Stimulated activated memory B cell treated with anti-CD40 and anti-IgM and Interleukin-4, amounts not matched to agents 10 μg/mL and 1 μg/mL and 100 μg/mL, for 72 hours (primary cell): ENCODE measurements at regions not wholly inside any gene's neighbourhood (a gene's known extent, or its start where the extent isn't known, plus 50 kb on each side); places are given as distances from the start of the nearest gene placed in this dataset.
A peak's percentile ranks its signal among the peaks of the same experiment; 100 is the strongest.

ENCODE experiments used
- ATAC-seq: fragments of 150-1000 bp; cut with Tn5 transposase; 2 replicates; pipeline ENCODE4 v1.10.0; 2021
- H3K27ac Mint-ChIP-seq: one replicate; pipeline ENCODE4 v1.8.0; 2022; ENCODE audit warnings: mild to moderate bottlenecking, mixed read lengths
- H3K27me3 Mint-ChIP-seq: one replicate; pipeline ENCODE4 v1.8.0; 2022; ENCODE audit warnings: mixed read lengths
- H3K36me3 Mint-ChIP-seq: one replicate; pipeline ENCODE4 v1.8.0; 2022; ENCODE audit warnings: mixed read lengths
- H3K4me1 Mint-ChIP-seq: one replicate; pipeline ENCODE4 v1.8.0; 2022; ENCODE audit warnings: mixed read lengths
- H3K4me3 Mint-ChIP-seq: one replicate; pipeline ENCODE4 v1.8.0; 2022; ENCODE audit warnings: mild to moderate bottlenecking, moderate library complexity, mixed read lengths
- H3K9me3 Mint-ChIP-seq: one replicate; pipeline ENCODE4 v1.8.0; 2022; ENCODE audit warnings: mixed read lengths

DNA sequence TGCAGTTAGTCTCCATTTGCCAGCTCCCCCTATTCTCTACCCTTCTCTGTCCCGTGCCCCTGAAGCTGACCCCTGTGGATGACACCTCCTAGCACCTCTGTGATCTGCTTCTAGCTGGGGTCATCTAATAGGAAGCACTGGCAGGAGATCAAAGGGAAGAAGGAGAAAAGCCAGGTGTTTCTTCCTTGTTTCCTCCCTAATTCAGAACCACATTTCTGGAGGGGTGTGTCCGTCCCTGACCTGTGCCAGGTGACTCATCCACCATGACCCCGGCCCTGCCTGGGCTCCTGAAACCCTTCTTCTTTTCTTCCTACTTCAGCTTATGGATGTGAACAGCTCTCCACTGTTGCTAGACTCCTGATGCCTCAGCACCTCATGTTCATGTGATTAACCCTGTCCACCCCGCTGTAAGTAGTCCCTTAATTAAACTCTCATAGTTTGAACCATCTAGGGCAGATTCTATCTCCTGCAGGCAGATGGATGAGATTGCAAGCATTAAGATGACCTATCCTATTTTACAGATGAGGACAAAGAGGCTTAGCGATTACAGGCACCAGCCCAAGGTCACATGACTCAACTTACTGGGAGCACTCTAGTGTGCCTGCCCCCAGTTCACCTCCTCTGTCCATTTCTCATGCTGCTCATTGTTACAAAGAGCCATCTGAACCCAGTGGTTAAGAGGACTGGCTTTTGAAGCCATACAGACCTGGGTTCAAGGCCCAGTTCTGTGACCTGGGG, 770.5 kb downstream of the MED13L start:
- no peaks in the 10 kb centered on the region for H3K36me3 Mint-ChIP-seq
- peaks cover 19% of the 10 kb centered on the region for H3K4me1 Mint-ChIP-seq
- no peak overlapping the region for H3K4me3 Mint-ChIP-seq
- no peak for ATAC-seq
- H3K27ac Mint-ChIP-seq = no peak overlapping the region
- no peaks in the 10 kb centered on the region for H3K27me3 Mint-ChIP-seq
- H3K9me3 Mint-ChIP-seq = peaks cover 9% of the 10 kb centered on the region

DNA sequence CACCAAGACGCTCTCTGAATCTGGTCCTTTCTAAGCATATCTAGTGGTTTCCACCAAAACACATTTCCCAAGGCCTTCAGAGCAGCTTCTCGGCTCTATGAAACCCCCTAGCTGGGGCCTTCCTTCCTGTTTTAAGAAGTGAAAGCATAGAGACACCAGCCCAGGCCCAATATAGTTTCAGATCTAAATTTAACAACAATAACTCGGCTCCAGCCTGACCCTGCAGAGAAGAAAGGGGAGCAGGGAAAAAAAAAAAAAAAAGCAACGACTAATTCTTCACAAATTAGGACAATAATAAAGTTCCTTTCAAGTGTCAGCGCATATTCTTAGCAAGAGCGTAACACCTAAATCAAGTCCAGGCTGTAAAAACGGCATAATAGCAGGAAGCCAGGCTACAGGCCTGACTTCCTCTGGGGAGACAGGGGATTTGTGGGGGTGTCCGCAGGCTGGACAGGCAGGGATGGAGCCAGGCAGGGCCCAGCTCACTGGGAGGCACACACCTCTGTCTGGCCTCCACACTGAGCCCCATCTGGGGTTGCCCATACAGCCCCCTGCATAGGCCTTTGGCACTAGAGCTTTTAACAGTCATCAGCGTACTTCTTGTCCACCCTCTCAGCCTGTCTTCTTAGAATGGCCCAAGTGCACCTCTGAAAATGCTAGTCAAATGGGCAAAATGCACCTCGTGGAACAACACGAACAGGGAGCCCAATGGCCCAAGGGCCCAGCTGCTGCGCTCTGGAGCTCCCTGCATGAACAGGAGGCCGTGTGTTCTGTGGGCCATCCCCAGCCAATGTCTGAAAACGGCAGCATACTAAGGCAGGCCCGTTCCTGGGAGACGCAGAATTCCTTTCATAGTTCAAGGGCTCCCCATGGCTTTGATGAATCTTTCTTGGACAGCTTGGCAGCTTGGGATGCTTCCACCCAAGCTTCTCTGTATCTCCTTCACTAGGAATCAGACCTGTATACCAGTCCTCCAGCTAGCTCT, 772.9 kb downstream of the MED13L start:
- Mint-ChIP-seq H3K36me3 (no peaks in the 10 kb centered on the region), H3K27me3 (no peaks in the 10 kb centered on the region), H3K27ac (peak overlapping the region; percentile 25), H3K4me3 (no peak overlapping the region), H3K9me3 (peaks cover 4% of the 10 kb centered on the region), H3K4me1 (peaks cover 19% of the 10 kb centered on the region)
- peak; percentile 66 for ATAC-seq

DNA sequence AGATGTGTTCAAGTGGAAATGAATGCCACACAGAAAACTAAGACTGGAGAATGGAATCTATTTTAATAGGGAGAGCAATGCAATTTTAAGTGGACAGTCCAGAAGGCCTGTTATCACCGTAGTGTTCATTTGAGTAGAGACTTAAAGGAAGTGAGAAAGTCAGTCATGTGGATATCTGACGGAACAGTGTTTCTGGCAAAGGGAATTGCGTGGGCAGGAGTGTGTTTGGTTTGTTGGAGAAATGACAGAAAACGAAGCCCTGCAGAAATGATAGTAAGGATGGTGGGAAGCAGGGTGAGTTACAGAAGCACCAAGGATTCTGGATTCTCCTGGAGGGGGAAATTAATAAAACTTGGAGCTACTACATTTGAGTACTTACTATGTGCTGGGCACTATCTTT, 776.6 kb downstream of the MED13L start:
- H3K27ac Mint-ChIP-seq = no peak overlapping the region
- H3K9me3 Mint-ChIP-seq = peaks cover 4% of the 10 kb centered on the region
- H3K4me3 Mint-ChIP-seq = no peak overlapping the region
- H3K36me3 Mint-ChIP-seq = no peaks in the 10 kb centered on the region
- peaks cover 19% of the 10 kb centered on the region for H3K4me1 Mint-ChIP-seq
- ATAC-seq = no peak
- H3K27me3 Mint-ChIP-seq = no peaks in the 10 kb centered on the region

GRCh38 chr12:115495300-115495699, 782.2 kb downstream of the MED13L start:
- Mint-ChIP-seq H3K9me3 (no peaks in the 10 kb centered on the region), H3K4me3 (no peak overlapping the region), H3K4me1 (no peaks in the 10 kb centered on the region), H3K27ac (no peak overlapping the region), H3K27me3 (no peaks in the 10 kb centered on the region), H3K36me3 (no peaks in the 10 kb centered on the region)
- ATAC-seq = no peak

DNA sequence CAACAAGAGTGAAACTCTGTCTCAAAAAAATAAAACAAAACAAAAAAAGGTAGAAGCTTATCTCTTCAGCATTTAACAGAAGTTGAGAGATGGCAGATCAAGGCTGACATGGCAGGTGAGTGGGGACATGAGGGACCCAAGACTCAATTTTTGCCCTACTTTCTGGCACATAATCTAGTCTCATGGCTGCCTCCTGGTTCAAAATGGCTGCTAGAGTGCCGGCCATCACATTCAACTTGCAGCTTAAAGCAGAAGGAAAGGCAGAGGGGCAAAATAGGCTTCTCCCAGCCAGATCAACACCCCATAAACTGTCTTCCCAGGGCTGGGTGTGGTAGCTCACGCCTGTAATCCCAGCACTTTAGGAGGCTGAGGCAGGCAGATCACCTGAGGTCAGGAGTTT, 784.9 kb downstream of the MED13L start:
- H3K9me3 Mint-ChIP-seq = peaks cover under 1% of the 10 kb centered on the region
- no peaks in the 10 kb centered on the region for H3K4me1 Mint-ChIP-seq
- H3K36me3 Mint-ChIP-seq = no peaks in the 10 kb centered on the region
- H3K27ac Mint-ChIP-seq = no peak overlapping the region
- no peaks in the 10 kb centered on the region for H3K27me3 Mint-ChIP-seq
- no peak for ATAC-seq
- H3K4me3 Mint-ChIP-seq = no peak overlapping the region

DNA sequence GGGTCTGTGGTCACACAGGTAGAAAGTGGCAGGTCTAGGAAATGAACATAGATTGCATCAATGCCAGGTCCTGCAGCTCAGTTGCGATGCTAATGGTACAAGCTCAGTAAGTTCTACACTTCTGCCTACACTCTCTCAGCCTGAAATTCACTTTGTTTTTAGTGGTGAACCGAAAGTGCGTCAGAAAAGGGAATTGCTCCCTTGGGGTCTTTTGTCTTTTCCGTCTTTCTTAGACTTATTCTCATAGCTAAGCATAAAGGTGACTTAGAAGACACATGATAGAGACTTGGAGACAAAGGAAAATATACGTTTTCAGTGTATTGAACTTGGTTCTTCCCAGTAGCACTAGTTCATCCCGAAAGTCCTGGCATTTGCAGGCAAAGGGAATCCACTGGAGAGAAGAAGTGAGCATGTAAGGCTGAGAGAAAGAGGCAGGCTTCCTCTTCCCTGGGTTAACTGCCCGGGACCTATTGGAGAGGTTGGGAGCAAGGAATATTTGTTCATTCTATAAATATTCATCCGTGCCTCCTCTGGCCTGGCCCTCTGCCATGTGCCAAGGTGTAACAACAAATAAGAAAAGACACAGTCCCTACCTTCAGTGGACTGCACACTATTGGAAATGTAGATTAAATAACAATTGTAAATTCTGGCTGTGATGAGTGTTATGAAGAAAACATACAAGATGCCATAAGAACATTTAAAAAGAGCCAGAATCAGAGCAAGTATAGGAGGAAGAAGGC, 785.8 kb downstream of the MED13L start:
- H3K27me3 Mint-ChIP-seq = no peaks in the 10 kb centered on the region
- no peak for ATAC-seq
- peaks cover 3% of the 10 kb centered on the region for H3K9me3 Mint-ChIP-seq
- no peak overlapping the region for H3K4me3 Mint-ChIP-seq
- no peaks in the 10 kb centered on the region for H3K36me3 Mint-ChIP-seq
- H3K4me1 Mint-ChIP-seq = no peaks in the 10 kb centered on the region
- no peak overlapping the region for H3K27ac Mint-ChIP-seq

DNA sequence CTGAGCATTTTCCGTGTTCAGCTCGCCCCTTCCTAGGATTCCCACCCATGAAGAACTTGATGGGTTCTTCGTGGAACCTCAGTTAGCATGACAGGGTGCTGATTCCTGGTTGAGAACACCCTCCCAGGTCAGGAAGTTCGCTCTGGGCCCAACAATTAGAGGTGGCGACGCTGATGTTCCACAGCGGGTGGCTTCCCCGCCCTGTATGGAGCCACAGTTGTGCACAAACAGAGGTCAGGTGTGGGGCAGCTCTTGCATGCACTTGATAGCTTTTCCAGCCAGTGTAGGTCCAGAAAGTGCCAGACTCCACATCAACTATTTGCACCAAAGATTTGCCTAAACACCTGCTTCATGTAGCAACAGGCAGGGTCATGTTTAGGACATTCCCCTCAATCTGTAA, 788.2 kb downstream of the MED13L start:
- no peak for ATAC-seq
- no peaks in the 10 kb centered on the region for H3K36me3 Mint-ChIP-seq
- H3K9me3 Mint-ChIP-seq = peaks cover 6% of the 10 kb centered on the region
- H3K27ac Mint-ChIP-seq = no peak overlapping the region
- H3K4me3 Mint-ChIP-seq = no peak overlapping the region
- no peaks in the 10 kb centered on the region for H3K4me1 Mint-ChIP-seq
- no peaks in the 10 kb centered on the region for H3K27me3 Mint-ChIP-seq

- ATAC-seq = no peak
- no peaks in the 10 kb centered on the region for H3K27me3 Mint-ChIP-seq
- H3K27ac Mint-ChIP-seq = no peak overlapping the region
- H3K9me3 Mint-ChIP-seq = peaks cover 9% of the 10 kb centered on the region
- H3K36me3 Mint-ChIP-seq = no peaks in the 10 kb centered on the region
- H3K4me3 Mint-ChIP-seq = no peak overlapping the region
- H3K4me1 Mint-ChIP-seq = no peaks in the 10 kb centered on the region
These were observed 791.5 kb downstream of the MED13L start for GRCh38 chr12:115485967-115486366.

DNA sequence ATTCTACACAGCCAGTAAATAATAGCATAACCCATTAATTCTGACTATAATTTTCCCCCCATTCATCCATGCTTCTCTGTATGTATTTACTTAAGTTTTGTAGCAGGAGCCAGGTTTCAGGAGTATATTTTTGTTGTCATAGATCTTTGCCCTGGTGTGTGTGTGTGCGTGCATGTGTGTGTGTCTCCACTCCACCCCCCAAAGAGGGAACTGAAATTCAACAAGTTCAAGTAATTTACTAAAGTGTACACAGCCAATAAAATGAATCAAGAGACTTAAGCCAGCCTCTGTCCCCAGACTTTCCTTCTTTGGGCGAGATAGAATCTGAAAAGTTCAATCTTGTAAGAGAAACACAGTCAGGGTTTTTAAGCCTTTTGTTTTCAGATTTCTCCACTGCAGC, 792.0 kb downstream of the MED13L start:
- H3K9me3 Mint-ChIP-seq = peaks cover 12% of the 10 kb centered on the region
- H3K27ac Mint-ChIP-seq = no peak overlapping the region
- no peaks in the 10 kb centered on the region for H3K27me3 Mint-ChIP-seq
- no peaks in the 10 kb centered on the region for H3K36me3 Mint-ChIP-seq
- no peak overlapping the region for H3K4me3 Mint-ChIP-seq
- ATAC-seq = no peak
- no peaks in the 10 kb centered on the region for H3K4me1 Mint-ChIP-seq

DNA sequence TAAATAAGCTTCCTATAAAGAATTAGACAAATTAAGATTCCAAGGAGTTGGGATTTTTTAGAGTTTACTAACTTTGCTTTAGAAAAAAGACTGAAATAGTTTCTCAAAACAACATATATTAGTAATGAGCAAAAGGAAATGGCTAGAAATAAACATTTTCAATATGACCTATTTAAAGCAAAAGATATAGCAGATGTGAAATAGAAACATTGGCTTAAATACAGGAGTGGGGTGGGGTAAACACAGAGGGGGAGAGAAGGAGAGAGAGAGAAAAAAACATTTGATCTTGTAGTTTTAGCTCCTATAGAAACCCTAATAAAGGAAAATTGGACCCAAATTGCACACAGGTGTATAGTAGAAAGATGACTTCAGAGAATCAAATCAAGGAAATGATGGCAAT, 794.5 kb downstream of the MED13L start:
- Mint-ChIP-seq H3K36me3 (no peaks in the 10 kb centered on the region), H3K9me3 (peaks cover 13% of the 10 kb centered on the region), H3K4me1 (no peaks in the 10 kb centered on the region), H3K27me3 (no peaks in the 10 kb centered on the region), H3K4me3 (no peak overlapping the region), H3K27ac (no peak overlapping the region)
- no peak for ATAC-seq

DNA sequence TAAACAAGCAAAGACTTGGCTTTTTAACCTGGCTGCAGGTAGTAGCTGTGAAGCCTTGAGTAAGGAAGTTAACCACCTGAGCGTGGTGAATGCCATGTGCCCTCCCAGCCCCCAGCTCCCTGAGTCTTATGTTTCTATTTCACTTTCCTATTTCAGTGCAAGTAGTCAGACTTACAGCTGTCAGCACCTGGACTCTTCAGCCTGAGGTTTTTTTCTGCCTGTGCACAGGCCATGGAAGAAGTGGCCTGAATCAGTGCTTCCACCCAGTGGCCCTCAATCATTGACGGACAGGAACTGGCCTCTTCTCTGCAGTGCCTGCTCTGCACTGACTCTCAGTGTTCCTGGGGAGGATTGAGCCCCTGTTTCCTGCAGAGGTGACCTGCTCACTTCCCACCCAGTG, 796.4 kb downstream of the MED13L start:
- no peak for ATAC-seq
- Mint-ChIP-seq H3K27ac (no peak overlapping the region), H3K4me3 (no peak overlapping the region), H3K4me1 (no peaks in the 10 kb centered on the region), H3K27me3 (no peaks in the 10 kb centered on the region), H3K36me3 (no peaks in the 10 kb centered on the region), H3K9me3 (peaks cover 10% of the 10 kb centered on the region)

- H3K27ac Mint-ChIP-seq = no peak overlapping the region
- ATAC-seq = no peak
- H3K4me3 Mint-ChIP-seq = no peak overlapping the region
- no peaks in the 10 kb centered on the region for H3K36me3 Mint-ChIP-seq
- H3K4me1 Mint-ChIP-seq = no peaks in the 10 kb centered on the region
- peaks cover 3% of the 10 kb centered on the region for H3K9me3 Mint-ChIP-seq
- H3K27me3 Mint-ChIP-seq = no peaks in the 10 kb centered on the region
These were observed 794.5 kb upstream of the TBX3 start for GRCh38 chr12:115478505-115478904.

DNA sequence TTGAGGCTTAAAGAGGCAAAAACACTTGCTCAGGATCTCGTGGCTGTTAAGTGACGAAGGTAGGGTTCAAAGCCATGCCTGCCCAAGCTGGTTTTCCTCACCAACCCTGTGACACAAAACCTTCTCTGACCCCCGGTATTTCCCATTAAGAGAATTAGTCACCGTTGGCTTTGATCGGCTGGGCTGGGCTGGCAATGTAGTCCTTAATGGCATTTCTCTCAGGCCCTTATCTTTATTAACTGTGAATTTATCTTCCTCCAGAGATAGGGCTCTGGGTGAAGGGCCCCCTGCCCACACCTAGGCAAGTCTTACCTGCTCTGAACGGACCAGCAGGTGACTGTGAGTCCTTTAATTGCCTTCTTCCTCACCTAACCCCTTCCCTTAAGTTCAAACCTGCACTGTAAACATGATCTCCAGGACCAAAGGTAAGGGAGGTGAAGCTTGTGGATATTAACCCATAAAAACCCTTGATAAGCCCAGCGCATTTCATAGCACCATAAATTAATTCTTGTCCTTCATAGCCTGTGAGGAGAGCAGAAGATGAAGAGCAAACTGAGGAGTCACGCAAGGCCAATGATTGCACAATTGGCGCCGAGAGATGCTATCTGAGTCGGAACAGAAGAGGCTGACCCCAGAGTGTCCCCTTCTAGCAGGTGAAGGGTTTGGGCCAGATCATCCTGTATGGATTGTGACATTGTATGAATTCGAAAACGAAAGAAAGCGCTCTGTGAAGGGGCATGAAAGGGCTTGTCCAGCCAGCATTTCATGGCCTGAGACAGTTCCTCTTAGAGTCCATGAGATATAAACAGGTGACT, 790.8 kb upstream of the TBX3 start:
- Mint-ChIP-seq H3K36me3 (no peaks in the 10 kb centered on the region), H3K27me3 (no peaks in the 10 kb centered on the region), H3K4me1 (no peaks in the 10 kb centered on the region), H3K4me3 (no peak overlapping the region), H3K9me3 (peaks cover 2% of the 10 kb centered on the region), H3K27ac (no peak overlapping the region)
- ATAC-seq = no peak

DNA sequence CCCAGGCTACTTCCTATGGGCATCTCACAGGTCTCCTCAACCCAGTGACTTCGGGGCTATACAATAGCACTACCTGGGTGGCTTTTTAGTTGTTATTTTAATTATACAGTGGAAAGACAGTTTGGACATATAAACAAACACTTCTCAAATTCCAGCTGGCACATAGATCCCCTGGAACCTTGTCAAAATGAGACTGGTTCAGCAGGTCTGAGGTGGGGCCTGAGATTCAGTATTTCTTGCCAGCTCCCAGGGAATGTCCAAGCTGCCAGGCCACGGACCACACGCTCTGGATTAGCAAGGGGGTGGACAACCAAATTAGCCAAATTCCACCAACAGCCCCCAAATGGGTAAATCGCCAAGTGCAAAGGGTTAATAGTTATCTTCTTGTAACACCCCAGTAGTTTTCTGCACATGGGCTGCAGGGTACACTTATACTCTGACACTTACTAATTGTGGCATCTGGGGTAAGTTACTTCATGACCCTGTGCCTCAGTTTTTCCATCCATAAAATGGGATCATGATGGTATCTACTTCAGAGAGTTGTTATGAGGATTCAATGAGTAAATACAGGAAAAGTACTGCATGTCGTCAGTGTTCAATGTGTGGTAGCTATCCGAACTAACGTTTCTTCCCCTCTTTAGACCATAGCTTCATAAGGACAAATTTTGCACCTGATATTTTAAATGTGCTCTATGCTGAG, 789.4 kb upstream of the TBX3 start:
- H3K36me3 Mint-ChIP-seq = no peaks in the 10 kb centered on the region
- no peak overlapping the region for H3K27ac Mint-ChIP-seq
- no peaks in the 10 kb centered on the region for H3K4me1 Mint-ChIP-seq
- no peak overlapping the region for H3K4me3 Mint-ChIP-seq
- peaks cover 2% of the 10 kb centered on the region for H3K9me3 Mint-ChIP-seq
- no peak for ATAC-seq
- no peaks in the 10 kb centered on the region for H3K27me3 Mint-ChIP-seq
